ENCODE measurements at regions not wholly inside any gene's neighbourhood (a gene's known extent, or its start where the extent isn't known, plus 50 kb on each side); places are given as distances from the start of the nearest gene placed in this dataset.
A peak's percentile ranks its signal among the peaks of the same experiment; 100 is the strongest.
"Not testable (repeated sequence)": the region's sequence is repeated elsewhere in the genome, so short reads cannot be mapped to it uniquely, and the experiment has no call there.

DNA sequence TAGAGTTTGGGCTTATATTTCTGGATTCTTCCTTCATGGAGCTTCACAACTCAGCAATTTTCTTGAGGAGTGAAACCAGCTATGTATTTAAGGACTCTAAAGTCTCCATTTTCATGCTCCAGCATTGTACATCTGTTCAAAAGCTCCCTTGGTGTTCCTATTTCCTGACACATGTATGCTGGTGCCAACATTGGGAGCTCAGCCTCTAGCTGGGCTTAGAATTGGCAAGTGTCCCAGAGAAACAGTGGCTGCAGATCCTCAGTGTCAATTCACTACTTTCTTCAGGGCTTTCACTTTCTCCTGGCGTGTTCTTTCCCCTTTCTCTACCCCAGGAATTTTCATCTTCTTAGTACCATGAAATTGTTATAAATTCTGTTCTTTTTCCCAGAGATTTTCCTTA, 103.1 kb downstream of the ZNF467 start:
- Histone ChIP-seq H3F3A (ENCODE audit: insufficient read depth, low read length) (no peaks in the 10 kb centered on the region), H3K27ac (ENCODE audit: low read depth, low read length, poor library complexity, severe bottlenecking) (no peak overlapping the region), H3K79me2 (ENCODE audit: insufficient read depth, low read length) (no peaks in the 10 kb centered on the region), H3K9me2 (ENCODE audit: low read depth, low read length) (no peaks in the 10 kb centered on the region), H3K4me3 (ENCODE audit: low read depth, low read length, poor library complexity, severe bottlenecking) (no peak overlapping the region), H3K27me3 (ENCODE audit: insufficient read depth, low read length) (peaks cover 4% of the 10 kb centered on the region; the same call in 1 of the 2 replicates), H4K20me1 (ENCODE audit: insufficient read depth, low read length) (no peaks in the 10 kb centered on the region), H3K36me3 (ENCODE audit: insufficient read depth, low read length) (no peaks in the 10 kb centered on the region), H3K9me3 (ENCODE audit: low read length) (no peaks in the 10 kb centered on the region), H3K9ac (ENCODE audit: low read length) (no peak overlapping the region), H3K4me1 (ENCODE audit: insufficient read depth, low read length, severe bottlenecking) (no peaks in the 10 kb centered on the region), H2AFZ (ENCODE audit: low read length) (no peak overlapping the region), H3K4me2 (ENCODE audit: low read length) (no peak overlapping the region)
- TF ChIP-seq EZH2 (IDR thresholded peaks at IDR 0.05; ENCODE audit: borderline replicate concordance, low read length) = no peak
- TF ChIP-seq, protein P1, sequence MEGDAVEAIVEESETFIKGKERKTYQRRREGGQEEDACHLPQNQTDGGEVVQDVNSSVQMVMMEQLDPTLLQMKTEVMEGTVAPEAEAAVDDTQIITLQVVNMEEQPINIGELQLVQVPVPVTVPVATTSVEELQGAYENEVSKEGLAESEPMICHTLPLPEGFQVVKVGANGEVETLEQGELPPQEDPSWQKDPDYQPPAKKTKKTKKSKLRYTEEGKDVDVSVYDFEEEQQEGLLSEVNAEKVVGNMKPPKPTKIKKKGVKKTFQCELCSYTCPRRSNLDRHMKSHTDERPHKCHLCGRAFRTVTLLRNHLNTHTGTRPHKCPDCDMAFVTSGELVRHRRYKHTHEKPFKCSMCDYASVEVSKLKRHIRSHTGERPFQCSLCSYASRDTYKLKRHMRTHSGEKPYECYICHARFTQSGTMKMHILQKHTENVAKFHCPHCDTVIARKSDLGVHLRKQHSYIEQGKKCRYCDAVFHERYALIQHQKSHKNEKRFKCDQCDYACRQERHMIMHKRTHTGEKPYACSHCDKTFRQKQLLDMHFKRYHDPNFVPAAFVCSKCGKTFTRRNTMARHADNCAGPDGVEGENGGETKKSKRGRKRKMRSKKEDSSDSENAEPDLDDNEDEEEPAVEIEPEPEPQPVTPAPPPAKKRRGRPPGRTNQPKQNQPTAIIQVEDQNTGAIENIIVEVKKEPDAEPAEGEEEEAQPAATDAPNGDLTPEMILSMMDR (IDR thresholded peaks at IDR 0.05; ENCODE audit: low read length) = no peak

DNA sequence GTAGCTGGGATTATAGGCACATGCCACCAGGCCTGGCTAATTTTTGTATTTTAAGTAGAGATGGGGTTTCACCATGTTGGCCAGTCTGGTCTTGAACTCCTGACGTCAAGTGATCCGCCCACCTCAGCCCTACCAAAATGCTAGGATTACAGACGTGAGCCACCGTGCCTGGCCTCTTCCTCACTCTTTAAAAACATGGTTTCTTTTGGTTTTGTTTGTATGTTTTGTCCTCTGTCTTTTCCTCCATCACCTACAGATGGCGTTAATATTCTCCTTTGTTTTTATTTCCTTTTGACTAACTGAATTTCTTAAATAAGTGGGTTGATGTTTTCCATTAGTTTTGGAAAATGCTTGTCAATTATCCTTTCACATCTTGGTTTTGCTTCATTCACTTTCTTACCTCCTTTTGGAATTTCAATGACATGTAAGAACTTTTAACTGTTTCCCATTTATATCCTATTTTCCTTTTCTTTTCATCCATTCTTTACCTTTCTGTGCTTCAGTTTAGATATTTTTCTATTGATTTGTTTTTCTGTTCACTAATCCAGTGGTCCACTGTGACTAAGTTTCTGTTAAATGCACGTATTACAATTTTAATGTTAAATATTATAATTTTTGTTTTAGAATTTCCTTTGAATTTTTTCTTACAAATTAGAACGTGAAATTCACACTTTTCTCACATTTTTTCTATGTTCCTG, 104.1 kb downstream of the ZNF467 start:
- H3K9me3 ChIP-seq (ENCODE audit: low read length) = no peaks in the 10 kb centered on the region
- no peak overlapping the region for H2AFZ ChIP-seq (ENCODE audit: low read length)
- no peak overlapping the region for H3K27ac ChIP-seq (ENCODE audit: low read depth, low read length, poor library complexity, severe bottlenecking)
- TF ChIP-seq EZH2 (IDR thresholded peaks at IDR 0.05; ENCODE audit: borderline replicate concordance, low read length) = no peak
- TF ChIP-seq, protein P1 (IDR thresholded peaks at IDR 0.05; ENCODE audit: low read length) = peak; percentile 52; the same call in 1 of the 2 replicates
- H3K9me2 ChIP-seq (ENCODE audit: low read depth, low read length) = no peaks in the 10 kb centered on the region
- no peak overlapping the region for H3K4me3 ChIP-seq (ENCODE audit: low read depth, low read length, poor library complexity, severe bottlenecking)
- H3K4me2 ChIP-seq (ENCODE audit: low read length) = no peak overlapping the region
- H3K4me1 ChIP-seq (ENCODE audit: insufficient read depth, low read length, severe bottlenecking) = no peaks in the 10 kb centered on the region
- H3K79me2 ChIP-seq (ENCODE audit: insufficient read depth, low read length) = no peaks in the 10 kb centered on the region
- no peaks in the 10 kb centered on the region for H3F3A ChIP-seq (ENCODE audit: insufficient read depth, low read length)
- peaks cover 4% of the 10 kb centered on the region; the same call in 1 of the 2 replicates for H3K27me3 ChIP-seq (ENCODE audit: insufficient read depth, low read length)
- H3K9ac ChIP-seq (ENCODE audit: low read length) = no peak overlapping the region
- H4K20me1 ChIP-seq (ENCODE audit: insufficient read depth, low read length) = no peaks in the 10 kb centered on the region
- no peaks in the 10 kb centered on the region for H3K36me3 ChIP-seq (ENCODE audit: insufficient read depth, low read length)

GRCh38 chr7:149666360-149666945, 106.9 kb downstream of the ZNF467 start:
- Histone ChIP-seq H2AFZ (ENCODE audit: low read length) (no peak overlapping the region), H3K36me3 (ENCODE audit: insufficient read depth, low read length) (no peaks in the 10 kb centered on the region), H3K9me2 (ENCODE audit: low read depth, low read length) (no peaks in the 10 kb centered on the region), H3K9me3 (ENCODE audit: low read length) (no peaks in the 10 kb centered on the region), H3K27ac (ENCODE audit: low read depth, low read length, poor library complexity, severe bottlenecking) (no peak overlapping the region), H3K27me3 (ENCODE audit: insufficient read depth, low read length) (peaks cover 4% of the 10 kb centered on the region; the same call in 1 of the 2 replicates), H3K79me2 (ENCODE audit: insufficient read depth, low read length) (no peaks in the 10 kb centered on the region), H3K4me2 (ENCODE audit: low read length) (no peak overlapping the region), H4K20me1 (ENCODE audit: insufficient read depth, low read length) (no peaks in the 10 kb centered on the region), H3K4me3 (ENCODE audit: low read depth, low read length, poor library complexity, severe bottlenecking) (no peak overlapping the region), H3K4me1 (ENCODE audit: insufficient read depth, low read length, severe bottlenecking) (no peaks in the 10 kb centered on the region), H3K9ac (ENCODE audit: low read length) (no peak overlapping the region), H3F3A (ENCODE audit: insufficient read depth, low read length) (no peaks in the 10 kb centered on the region)
- TF ChIP-seq, protein P1 (IDR thresholded peaks at IDR 0.05; ENCODE audit: low read length) = no peak
- no peak for TF ChIP-seq EZH2 (IDR thresholded peaks at IDR 0.05; ENCODE audit: borderline replicate concordance, low read length)

DNA sequence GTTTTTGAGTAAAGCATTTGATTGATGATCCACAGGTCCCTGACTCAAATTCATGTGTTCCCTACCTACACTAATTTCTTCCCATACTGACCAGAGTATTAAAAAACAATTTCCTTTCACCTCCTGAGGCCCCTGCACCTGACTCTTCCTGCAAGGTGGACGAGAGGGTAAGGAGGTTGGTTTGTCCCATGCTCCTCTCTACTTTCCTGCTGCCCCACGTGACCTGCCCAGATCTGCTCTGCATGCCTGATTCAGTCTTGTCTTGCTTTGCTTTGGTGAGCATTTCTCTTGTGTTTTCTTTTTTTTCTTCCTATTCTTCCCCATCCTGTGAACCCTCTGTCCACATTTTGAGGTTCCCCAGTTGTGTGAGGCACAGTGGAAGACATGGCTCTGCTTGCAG, 107.8 kb downstream of the ZNF467 start:
- not testable (repeated sequence) for H4K20me1 ChIP-seq (ENCODE audit: insufficient read depth, low read length); H3K27ac ChIP-seq (ENCODE audit: low read depth, low read length, poor library complexity, severe bottlenecking); H3K27me3 ChIP-seq (ENCODE audit: insufficient read depth, low read length); H3K4me3 ChIP-seq (ENCODE audit: low read depth, low read length, poor library complexity, severe bottlenecking); H3K79me2 ChIP-seq (ENCODE audit: insufficient read depth, low read length); H3K9ac ChIP-seq (ENCODE audit: low read length); H3K9me2 ChIP-seq (ENCODE audit: low read depth, low read length); H3F3A ChIP-seq (ENCODE audit: insufficient read depth, low read length); H3K36me3 ChIP-seq (ENCODE audit: insufficient read depth, low read length); H3K4me2 ChIP-seq (ENCODE audit: low read length); H3K9me3 ChIP-seq (ENCODE audit: low read length); H3K4me1 ChIP-seq (ENCODE audit: insufficient read depth, low read length, severe bottlenecking); H2AFZ ChIP-seq (ENCODE audit: low read length)
